Activated CD4-positive, alpha-beta T cell treated with anti-CD3 and anti-CD28 coated beads for 4 hours (primary cell): ENCODE measurements at regions not wholly inside any gene's neighbourhood (a gene's known extent, or its start where the extent isn't known, plus 50 kb on each side); places are given as distances from the start of the nearest gene placed in this dataset.
A peak's percentile ranks its signal among the peaks of the same experiment; 100 is the strongest.

ENCODE experiments used
- DNase-seq, 2 donors: peaks; one replicate each; pipeline ENCODE4 v3.0.0-alpha.2; 2020

- DNase-seq: no peak
Measured at GRCh38 chr12:94748726-94749421, 98.5 kb upstream of the TMCC3 start.

GRCh38 chr12:94745562-94745961, 95.2 kb upstream of the TMCC3 start:
- DNase-seq: no peak

- no peak for DNase-seq
Measured at GRCh38 chr12:94743174-94743573, 92.8 kb upstream of the TMCC3 start.

GRCh38 chr12:94740601-94741362, 90.4 kb upstream of the TMCC3 start:
- no peak for DNase-seq

GRCh38 chr12:94736820-94737219, 86.5 kb upstream of the TMCC3 start:
- no peak for DNase-seq

- no peak for DNase-seq
Measured at GRCh38 chr12:94736004-94736403, 85.6 kb upstream of the TMCC3 start.

- DNase-seq: no peak
Measured at GRCh38 chr12:94733727-94734126, 83.4 kb upstream of the TMCC3 start.

GRCh38 chr12:94732367-94732990, 82.1 kb upstream of the TMCC3 start:
- DNase-seq: no peak

- DNase-seq: no peak
Measured at GRCh38 chr12:94731733-94732360, 81.5 kb upstream of the TMCC3 start.

GRCh38 chr12:94730847-94731246, 80.5 kb upstream of the TMCC3 start:
- DNase-seq: no peak

GRCh38 chr12:94726236-94726835, 76.0 kb upstream of the TMCC3 start:
- no peak for DNase-seq

GRCh38 chr12:94725375-94726168, 75.2 kb upstream of the TMCC3 start:
- no peak for DNase-seq

GRCh38 chr12:94722664-94723063, 72.3 kb upstream of the TMCC3 start:
- DNase-seq: no peak

GRCh38 chr12:94721173-94721572, 70.8 kb upstream of the TMCC3 start:
- DNase-seq: no peak

- DNase-seq: no peak
Measured at GRCh38 chr12:94718114-94718513, 67.8 kb upstream of the TMCC3 start.

GRCh38 chr12:94717656-94718055, 67.3 kb upstream of the TMCC3 start:
- no peak for DNase-seq

GRCh38 chr12:94717108-94717507, 66.8 kb upstream of the TMCC3 start:
- no peak for DNase-seq

GRCh38 chr12:94716339-94716738, 66.0 kb upstream of the TMCC3 start:
- DNase-seq: no peak

GRCh38 chr12:94714378-94715114, 64.2 kb upstream of the TMCC3 start:
- no peak for DNase-seq

- DNase-seq: no peak
Measured at GRCh38 chr12:94712815-94713515, 62.6 kb upstream of the TMCC3 start.

GRCh38 chr12:94710933-94711332, 60.6 kb upstream of the TMCC3 start:
- DNase-seq: peak in 1 of 2 donors; percentile 14
